ENCODE measurements at regions not wholly inside any gene's neighbourhood (a gene's known extent, or its start where the extent isn't known, plus 50 kb on each side); places are given as distances from the start of the nearest gene placed in this dataset.

- TF ChIP-seq ZNF695 (CRISPR knock-in tag; IDR thresholded peaks at IDR 0.05) (no peak), ZFX (CRISPR knock-in tag; IDR thresholded peaks at IDR 0.05) (no peak), CTCF (IDR thresholded peaks at IDR 0.05 in 2 of 3, conservative IDR thresholded peaks at IDR 0.05 in 1 of 3; ENCODE audit: insufficient read depth in 2 of 3, low read depth in 1 of 3, low read length in 3 of 3) (no peak), CHD2 (IDR thresholded peaks at IDR 0.05; ENCODE audit: low read depth, low read length) (no peak), SREBF2 (CRISPR knock-in tag; IDR thresholded peaks at IDR 0.05) (no peak)
Observed at GRCh38 chr9:81380504-81381359, 308.6 kb downstream of the TLE1 start.
